Sigmoid colon (tissue), 4 donors: ENCODE measurements at regions not wholly inside any gene's neighbourhood (a gene's known extent, or its start where the extent isn't known, plus 50 kb on each side); places are given as distances from the start of the nearest gene placed in this dataset.

ENCODE experiments used
- CTCF ChIP-seq, 4 experiments: fragments of 450-650 bp in 3 of 4; fragments of 200-600 bp in 1 of 4; IDR thresholded peaks; one replicate each; pipeline ENCODE4 v1.5.1; 2016 to 2019; ENCODE audit warnings: antibody characterized with exemption in 4 of 4, mild to moderate bottlenecking in 3 of 4, moderate library complexity in 2 of 4
- EP300 ChIP-seq, 4 donors: sonication (generic); formaldehyde crosslinking; IDR thresholded peaks; one replicate each; pipeline ENCODE4 v1.6.1; 2017; ENCODE audit warnings: antibody characterized with exemption in 4 of 4

GRCh38 chr1:173328961-173329360 lies 121.8 kb upstream of the TNFSF4 start:
- TF ChIP-seq CTCF (IDR thresholded peaks at IDR 0.05), result no peak
- no peak for TF ChIP-seq EP300 (IDR thresholded peaks at IDR 0.05)
